ENCODE measurements at regions not wholly inside any gene's neighbourhood (a gene's known extent, or its start where the extent isn't known, plus 50 kb on each side); places are given as distances from the start of the nearest gene placed in this dataset.

GRCh38 chr4:186473933-186474332 is 81.4 kb downstream of the MTNR1A start:
- TF ChIP-seq CTCF (IDR thresholded peaks at IDR 0.05 in 2 of 3, conservative IDR thresholded peaks at IDR 0.05 in 1 of 3; ENCODE audit: borderline replicate concordance in 1 of 3, insufficient read depth in 1 of 3, low read depth in 2 of 3, low read length in 2 of 3) (no peak), SRF (IDR thresholded peaks at IDR 0.05; ENCODE audit: low read depth) (no peak), MAX (IDR thresholded peaks at IDR 0.05) (no peak), POLR2A (IDR thresholded peaks at IDR 0.05; ENCODE audit: borderline replicate concordance, extremely low read depth, insufficient read depth, insufficient read length) (no peak), EZH2phosphoT487 (IDR thresholded peaks at IDR 0.05; ENCODE audit: borderline replicate concordance) (no peak), CBX3 (IDR thresholded peaks at IDR 0.05; ENCODE audit: low read depth) (no peak), REST (IDR thresholded peaks at IDR 0.05; ENCODE audit: low read depth) (no peak), TCF7L2 (IDR thresholded peaks at IDR 0.05; ENCODE audit: borderline replicate concordance, extremely low read depth, insufficient read depth, insufficient read length) (no peak), FOSL1 (IDR thresholded peaks at IDR 0.05; ENCODE audit: low read depth) (no peak)
- TF ChIP-seq, protein P1, sequence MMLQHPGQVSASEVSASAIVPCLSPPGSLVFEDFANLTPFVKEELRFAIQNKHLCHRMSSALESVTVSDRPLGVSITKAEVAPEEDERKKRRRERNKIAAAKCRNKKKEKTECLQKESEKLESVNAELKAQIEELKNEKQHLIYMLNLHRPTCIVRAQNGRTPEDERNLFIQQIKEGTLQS (IDR thresholded peaks at IDR 0.05): no peak

Data from HCT116 (cell line).